Suprapubic skin (tissue), 4 donors: ENCODE measurements at regions not wholly inside any gene's neighbourhood (a gene's known extent, or its start where the extent isn't known, plus 50 kb on each side); places are given as distances from the start of the nearest gene placed in this dataset.
"Not testable (repeated sequence)": the region's sequence is repeated elsewhere in the genome, so short reads cannot be mapped to it uniquely, and the experiment has no call there.

ENCODE experiments used
- DNase-seq, 2 donors: peaks; one replicate each; pipeline ENCODE4 v3.0.0-alpha.2; 2019; ENCODE audit warnings: low spot score in 2 of 2
- H3K27ac ChIP-seq: fragments of 200-600 bp; sonication (generic); one replicate; pipeline ENCODE4 v1.5.1; 2019
- H3K27me3 ChIP-seq: fragments of 200-600 bp; sonication (generic); one replicate; pipeline ENCODE4 v1.5.1; 2019
- H3K36me3 ChIP-seq: fragments of 200-600 bp; sonication (generic); one replicate; pipeline ENCODE4 v1.5.1; 2019
- H3K4me1 ChIP-seq: fragments of 200-600 bp; sonication (generic); one replicate; pipeline ENCODE4 v1.5.1; 2019
- H3K4me3 ChIP-seq: fragments of 200-600 bp; sonication (generic); one replicate; pipeline ENCODE4 v1.5.1; 2019; ENCODE audit warnings: mild to moderate bottlenecking
- H3K9me3 ChIP-seq: fragments of 200-600 bp; sonication (generic); one replicate; pipeline ENCODE4 v1.5.1; 2019
- CTCF ChIP-seq, 2 donors: fragments of 200-600 bp in 1 of 2; fragments of 450-650 bp in 1 of 2; sonication (generic) in 1 of 2; IDR thresholded peaks; one replicate each; pipeline ENCODE4 v1.5.1; 2016 to 2019; ENCODE audit warnings: antibody characterized with exemption in 2 of 2, mild to moderate bottlenecking in 1 of 2, moderate library complexity in 1 of 2
- WGBS: methylation state at CpG from one replicate; pipeline ENCODE4 v1.1.5; 2018; 5-methylcytosine and 5-hydroxymethylcytosine counted together

GRCh38 chr2:87483093-87483680, 264.7 kb upstream of the PLGLB2 start:
- not testable (repeated sequence) for H3K4me1 ChIP-seq, H3K4me3 ChIP-seq, H3K36me3 ChIP-seq, DNase-seq, H3K27ac ChIP-seq, H3K27me3 ChIP-seq, H3K9me3 ChIP-seq
- WGBS = 45% methylated on average over 7 of the region's 7 CpGs

DNA sequence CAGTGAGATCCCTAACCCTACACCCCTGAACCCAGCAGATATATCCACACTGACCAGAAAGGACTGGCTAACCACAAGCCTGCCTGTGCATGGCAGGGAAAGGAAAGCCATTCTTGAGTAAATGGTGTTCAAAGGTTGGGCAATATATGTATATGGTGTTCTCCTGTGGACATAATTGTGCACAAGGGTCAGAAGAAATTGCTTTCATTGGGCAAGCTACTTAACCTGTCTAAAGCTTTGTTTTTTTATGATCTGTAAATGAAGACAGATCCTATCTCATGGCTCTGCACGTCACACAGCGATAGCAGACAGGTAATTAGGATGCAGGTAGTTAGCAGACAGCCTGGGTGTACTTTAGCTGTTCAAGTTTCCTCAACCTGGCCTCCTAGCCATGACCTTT, 263.5 kb upstream of the PLGLB2 start:
- H3K27ac ChIP-seq, DNase-seq, H3K4me1 ChIP-seq, H3K4me3 ChIP-seq, H3K9me3 ChIP-seq, H3K27me3 ChIP-seq, H3K36me3 ChIP-seq: not testable (repeated sequence)
- WGBS = 100% methylated on average over 2 of the region's 2 CpGs

GRCh38 chr2:87485455-87485854, 262.4 kb upstream of the PLGLB2 start:
- 19% methylated on average over 6 of the region's 8 CpGs for WGBS
- not testable (repeated sequence) for H3K27ac ChIP-seq, H3K27me3 ChIP-seq

DNA sequence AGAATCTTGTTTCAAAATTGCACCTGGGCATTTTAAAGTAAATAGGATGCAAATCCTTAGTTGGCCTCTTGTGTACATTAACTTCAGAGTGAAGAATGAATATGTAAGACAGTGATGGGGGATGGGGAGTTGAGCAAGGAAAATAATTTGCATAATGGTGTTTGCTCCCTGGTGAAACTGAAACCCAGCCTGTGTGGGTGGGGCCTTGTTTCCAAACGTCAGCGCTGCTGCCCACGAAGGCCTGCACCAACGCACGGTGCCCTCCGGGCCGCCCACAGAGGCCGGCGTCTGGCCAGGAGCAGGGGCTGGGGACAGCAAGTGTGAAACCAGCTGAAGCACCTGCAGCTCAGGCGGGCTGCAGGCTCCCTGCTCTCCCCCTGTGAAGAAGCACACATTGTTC, 262.0 kb upstream of the PLGLB2 start:
- no CpG with 5 or more reads among the region's 10 CpGs for WGBS
- H3K9me3 ChIP-seq, H3K36me3 ChIP-seq, H3K27me3 ChIP-seq, H3K4me3 ChIP-seq, H3K27ac ChIP-seq, DNase-seq, H3K4me1 ChIP-seq: not testable (repeated sequence)

More at GRCh38 chr2:87485455-87485854, 262.4 kb upstream of the PLGLB2 start:
- H3K4me3 ChIP-seq, H3K36me3 ChIP-seq, DNase-seq, H3K9me3 ChIP-seq, H3K4me1 ChIP-seq: not testable (repeated sequence)

DNA sequence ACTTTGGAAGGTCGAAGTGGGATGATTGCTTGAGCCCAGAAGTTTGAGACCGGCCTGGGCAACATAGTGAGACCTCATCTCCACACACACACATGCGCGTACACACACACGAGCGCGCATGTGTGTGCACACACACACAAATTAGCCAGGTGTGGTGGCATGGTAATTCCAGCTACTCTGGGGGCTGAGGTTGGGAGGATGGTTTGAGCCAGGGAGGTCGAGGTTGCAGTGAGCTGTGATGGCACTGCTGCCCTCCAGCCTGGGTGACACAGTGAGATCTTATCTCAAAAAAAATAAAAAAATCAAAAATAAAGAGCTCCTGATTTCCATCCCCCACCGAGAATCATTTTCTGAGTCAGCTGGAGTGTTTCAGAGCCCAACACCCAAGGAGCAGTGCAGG, 261.5 kb upstream of the PLGLB2 start:
- WGBS = 82% methylated on average over 7 of the region's 9 CpGs
- not testable (repeated sequence) for H3K27me3 ChIP-seq, H3K4me3 ChIP-seq, H3K27ac ChIP-seq, H3K4me1 ChIP-seq, H3K36me3 ChIP-seq, H3K9me3 ChIP-seq, DNase-seq

DNA sequence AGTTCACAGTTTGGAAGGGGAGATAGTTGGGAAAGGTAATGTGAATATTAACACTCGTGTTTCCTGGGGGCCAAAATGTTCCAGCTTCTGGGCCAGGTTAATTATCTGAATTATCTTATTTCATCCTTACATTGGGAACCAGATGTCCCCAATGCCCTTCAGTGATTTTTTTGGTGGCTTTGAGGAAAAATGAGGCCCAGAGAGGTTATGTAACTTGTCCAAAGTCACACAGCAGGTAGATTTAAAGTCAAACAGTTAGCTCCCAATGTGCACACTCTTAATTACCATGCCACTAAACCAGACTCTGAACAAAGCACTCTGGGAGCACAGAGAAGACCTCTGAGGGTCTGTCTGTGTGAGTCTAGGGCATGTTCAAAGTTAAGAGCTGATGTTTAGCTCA, 259.9 kb upstream of the PLGLB2 start:
- 76% methylated on average over 1 of the region's 1 CpG for WGBS
- not testable (repeated sequence) for H3K27ac ChIP-seq, DNase-seq, H3K9me3 ChIP-seq, H3K4me3 ChIP-seq, H3K27me3 ChIP-seq, H3K36me3 ChIP-seq, H3K4me1 ChIP-seq

GRCh38 chr2:87488991-87489390, 258.9 kb upstream of the PLGLB2 start:
- H3K9me3 ChIP-seq, H3K27me3 ChIP-seq, H3K36me3 ChIP-seq, H3K4me1 ChIP-seq, DNase-seq, H3K4me3 ChIP-seq, H3K27ac ChIP-seq: not testable (repeated sequence)
- WGBS = 94% methylated on average over 3 of the region's 3 CpGs

GRCh38 chr2:87494846-87495245, 253.0 kb upstream of the PLGLB2 start:
- H3K4me1 ChIP-seq, H3K36me3 ChIP-seq, DNase-seq, H3K9me3 ChIP-seq, H3K27ac ChIP-seq, H3K4me3 ChIP-seq, H3K27me3 ChIP-seq: not testable (repeated sequence)
- WGBS = 87% methylated on average over 5 of the region's 5 CpGs

DNA sequence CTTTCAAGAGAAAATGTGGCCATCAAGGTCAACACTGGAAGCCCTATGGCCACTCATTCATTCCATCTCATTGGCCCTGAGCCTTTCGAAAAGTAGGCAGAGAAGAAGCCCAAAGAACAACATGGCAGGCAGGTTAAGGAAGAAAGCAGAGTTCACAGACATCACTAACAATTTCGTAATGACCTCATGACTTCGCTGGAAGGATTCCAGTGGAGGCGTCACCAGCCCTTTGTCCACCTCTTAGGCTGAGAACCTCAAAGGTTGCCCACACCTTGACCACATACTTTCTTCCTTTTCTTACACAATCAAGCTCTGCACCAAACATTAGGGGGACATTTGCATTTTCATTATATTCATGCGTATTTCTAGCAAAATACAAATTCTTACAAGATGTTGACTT, 252.4 kb upstream of the PLGLB2 start:
- H3K4me1 ChIP-seq, H3K36me3 ChIP-seq, DNase-seq, H3K9me3 ChIP-seq, H3K4me3 ChIP-seq, H3K27me3 ChIP-seq, H3K27ac ChIP-seq: not testable (repeated sequence)
- 90% methylated on average over 5 of the region's 5 CpGs for whole genome bisulfite sequencing

- H3K4me1 ChIP-seq, H3K27ac ChIP-seq, H3K9me3 ChIP-seq, H3K36me3 ChIP-seq, H3K27me3 ChIP-seq, H3K4me3 ChIP-seq, DNase-seq: not testable (repeated sequence)
- 16% methylated on average over 2 of the region's 6 CpGs for WGBS
- TF ChIP-seq CTCF (IDR thresholded peaks at IDR 0.05) = peak in 1 of 2 donors; percentile 8
Observed at GRCh38 chr2:87496036-87497006, 251.6 kb upstream of the PLGLB2 start.

- not testable (repeated sequence) for H3K27me3 ChIP-seq, H3K27ac ChIP-seq, DNase-seq, H3K4me1 ChIP-seq, H3K36me3 ChIP-seq, H3K4me3 ChIP-seq, H3K9me3 ChIP-seq
- WGBS = no CpG with 5 or more reads among the region's 3 CpGs
Observed at GRCh38 chr2:87497135-87497534, 250.8 kb upstream of the PLGLB2 start.

DNA sequence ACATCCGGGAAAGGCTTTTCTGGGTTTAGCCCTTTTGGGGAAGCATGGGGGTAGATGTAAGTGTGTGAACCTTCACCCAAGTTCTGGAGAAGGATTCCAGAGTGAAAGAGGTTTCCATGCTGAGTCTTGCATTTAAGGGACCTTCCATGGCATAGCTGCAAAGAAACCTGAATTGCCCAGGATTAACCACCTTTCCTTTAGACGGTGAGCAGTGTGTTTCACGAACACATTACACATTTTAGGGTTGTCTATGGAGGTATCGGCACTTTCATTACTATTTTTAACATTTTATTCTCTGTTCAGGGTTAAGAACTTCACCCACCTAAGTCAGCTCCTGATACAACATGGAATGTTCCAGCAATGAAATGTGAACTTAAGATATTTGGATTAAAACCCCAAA, 250.2 kb upstream of the PLGLB2 start:
- H3K9me3 ChIP-seq, H3K27ac ChIP-seq, H3K27me3 ChIP-seq, H3K36me3 ChIP-seq, H3K4me3 ChIP-seq, H3K4me1 ChIP-seq, DNase-seq: not testable (repeated sequence)
- WGBS = 83% methylated on average over 4 of the region's 4 CpGs

DNA sequence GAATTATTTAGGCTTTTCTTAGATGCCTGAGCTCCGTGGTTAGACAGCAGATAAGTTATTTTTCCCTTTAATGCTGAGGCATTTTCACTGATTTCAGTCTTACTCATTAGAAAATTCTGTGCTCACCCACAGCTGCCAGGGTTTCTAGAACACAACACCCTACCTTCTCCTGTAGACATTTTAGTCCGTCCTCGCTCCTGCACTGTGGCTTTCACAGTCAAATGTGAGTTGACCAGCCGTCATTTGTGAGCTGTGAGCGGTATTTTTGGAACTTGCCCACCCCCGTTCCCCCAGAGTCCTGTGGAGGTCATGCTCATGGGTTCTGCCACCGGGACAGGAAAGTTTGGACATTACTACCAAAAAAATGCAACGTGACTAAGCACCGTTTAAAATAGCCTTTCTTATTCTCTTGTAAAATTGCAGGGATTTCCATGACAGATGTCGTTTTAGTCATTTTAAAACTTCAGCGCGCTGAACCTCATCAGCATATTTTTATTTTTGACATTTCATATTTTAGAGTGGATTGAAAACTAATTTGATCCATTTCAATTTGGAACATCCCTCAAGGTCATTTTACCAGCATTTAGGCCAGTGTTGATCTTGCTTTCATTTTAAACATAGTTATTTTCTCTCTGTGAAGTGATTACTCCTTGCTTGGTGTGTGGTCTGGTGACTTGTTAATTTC, 249.6 kb upstream of the PLGLB2 start:
- H3K27ac ChIP-seq, H3K9me3 ChIP-seq, DNase-seq, H3K27me3 ChIP-seq, H3K4me1 ChIP-seq, H3K36me3 ChIP-seq: not testable (repeated sequence)
- peak overlapping the region; percentile 7 for H3K4me3 ChIP-seq
- WGBS = 89% methylated on average over 9 of the region's 12 CpGs
